ENCODE measurements at regions not wholly inside any gene's neighbourhood (a gene's known extent, or its start where the extent isn't known, plus 50 kb on each side); places are given as distances from the start of the nearest gene placed in this dataset.
A peak's percentile ranks its signal among the peaks of the same experiment; 100 is the strongest.

DNA sequence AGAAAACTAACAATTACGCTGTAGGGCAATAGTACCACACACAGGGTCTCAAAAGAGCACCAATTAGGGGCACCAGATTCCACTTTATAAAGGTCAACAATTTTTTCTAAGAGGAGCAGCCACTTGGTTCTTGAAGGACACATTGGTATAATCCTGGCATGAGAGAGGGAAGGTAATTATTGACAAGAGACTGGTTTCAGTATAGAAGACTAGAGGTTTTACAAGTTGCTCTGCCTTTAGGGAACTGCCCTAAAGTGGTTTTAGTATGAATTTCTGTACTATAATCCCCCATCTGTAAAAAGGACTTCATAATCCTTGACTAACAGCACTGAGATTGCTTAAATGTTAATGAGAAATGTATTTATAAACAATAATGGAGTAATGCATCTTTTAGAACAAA lies 648.5 kb upstream of the PTBP2 start:
- H3K9me3 ChIP-seq (ENCODE audit: severe bottlenecking) = no peaks in the 10 kb centered on the region
- peaks cover 23% of the 10 kb centered on the region for H3K4me1 ChIP-seq (ENCODE audit: insufficient read depth, poor library complexity, severe bottlenecking)
- ATAC-seq (ENCODE audit: low read depth) (no peak), DNase-seq (ENCODE audit: low spot score) (no peak)
- no peak overlapping the region for H3K27ac ChIP-seq (ENCODE audit: poor library complexity, severe bottlenecking)
- H3K27me3 ChIP-seq (ENCODE audit: insufficient read depth, poor library complexity, severe bottlenecking) = no peaks in the 10 kb centered on the region
- no peak overlapping the region for H3K4me3 ChIP-seq (ENCODE audit: severe bottlenecking)
- TF ChIP-seq, protein P1, sequence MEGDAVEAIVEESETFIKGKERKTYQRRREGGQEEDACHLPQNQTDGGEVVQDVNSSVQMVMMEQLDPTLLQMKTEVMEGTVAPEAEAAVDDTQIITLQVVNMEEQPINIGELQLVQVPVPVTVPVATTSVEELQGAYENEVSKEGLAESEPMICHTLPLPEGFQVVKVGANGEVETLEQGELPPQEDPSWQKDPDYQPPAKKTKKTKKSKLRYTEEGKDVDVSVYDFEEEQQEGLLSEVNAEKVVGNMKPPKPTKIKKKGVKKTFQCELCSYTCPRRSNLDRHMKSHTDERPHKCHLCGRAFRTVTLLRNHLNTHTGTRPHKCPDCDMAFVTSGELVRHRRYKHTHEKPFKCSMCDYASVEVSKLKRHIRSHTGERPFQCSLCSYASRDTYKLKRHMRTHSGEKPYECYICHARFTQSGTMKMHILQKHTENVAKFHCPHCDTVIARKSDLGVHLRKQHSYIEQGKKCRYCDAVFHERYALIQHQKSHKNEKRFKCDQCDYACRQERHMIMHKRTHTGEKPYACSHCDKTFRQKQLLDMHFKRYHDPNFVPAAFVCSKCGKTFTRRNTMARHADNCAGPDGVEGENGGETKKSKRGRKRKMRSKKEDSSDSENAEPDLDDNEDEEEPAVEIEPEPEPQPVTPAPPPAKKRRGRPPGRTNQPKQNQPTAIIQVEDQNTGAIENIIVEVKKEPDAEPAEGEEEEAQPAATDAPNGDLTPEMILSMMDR (IDR thresholded peaks at IDR 0.05; ENCODE audit: poor library complexity, severe bottlenecking) = no peak
- no peaks in the 10 kb centered on the region for H3K36me3 ChIP-seq (ENCODE audit: low read depth)

DNA sequence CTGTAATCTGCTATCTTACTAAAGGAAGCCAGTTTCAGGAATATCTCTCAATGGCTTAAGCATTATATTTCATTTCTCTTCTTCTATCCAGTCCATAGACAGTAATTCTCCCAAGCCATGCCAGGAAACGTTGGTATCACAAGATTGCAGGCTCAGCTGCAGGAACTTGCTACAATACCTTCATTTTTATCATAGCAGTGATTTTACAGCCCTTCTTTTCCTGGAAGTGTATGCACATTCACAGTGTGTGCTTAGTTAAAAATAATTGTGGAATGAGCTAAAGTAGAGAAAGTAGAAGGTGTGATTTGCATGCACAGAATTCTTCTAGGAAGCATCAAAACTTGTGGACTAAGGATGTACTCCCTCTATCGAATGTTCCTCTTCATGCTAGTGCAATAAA lies 647.2 kb upstream of the PTBP2 start:
- ATAC-seq (ENCODE audit: low read depth) (no peak), DNase-seq (ENCODE audit: low spot score) (no peak)
- Histone ChIP-seq H3K27me3 (ENCODE audit: insufficient read depth, poor library complexity, severe bottlenecking) (no peaks in the 10 kb centered on the region), H3K9me3 (ENCODE audit: severe bottlenecking) (no peaks in the 10 kb centered on the region), H3K4me1 (ENCODE audit: insufficient read depth, poor library complexity, severe bottlenecking) (peaks cover 23% of the 10 kb centered on the region), H3K4me3 (ENCODE audit: severe bottlenecking) (no peak overlapping the region), H3K36me3 (ENCODE audit: low read depth) (no peaks in the 10 kb centered on the region), H3K27ac (ENCODE audit: poor library complexity, severe bottlenecking) (no peak overlapping the region)
- TF ChIP-seq, protein P1 (IDR thresholded peaks at IDR 0.05; ENCODE audit: poor library complexity, severe bottlenecking) = no peak

DNA sequence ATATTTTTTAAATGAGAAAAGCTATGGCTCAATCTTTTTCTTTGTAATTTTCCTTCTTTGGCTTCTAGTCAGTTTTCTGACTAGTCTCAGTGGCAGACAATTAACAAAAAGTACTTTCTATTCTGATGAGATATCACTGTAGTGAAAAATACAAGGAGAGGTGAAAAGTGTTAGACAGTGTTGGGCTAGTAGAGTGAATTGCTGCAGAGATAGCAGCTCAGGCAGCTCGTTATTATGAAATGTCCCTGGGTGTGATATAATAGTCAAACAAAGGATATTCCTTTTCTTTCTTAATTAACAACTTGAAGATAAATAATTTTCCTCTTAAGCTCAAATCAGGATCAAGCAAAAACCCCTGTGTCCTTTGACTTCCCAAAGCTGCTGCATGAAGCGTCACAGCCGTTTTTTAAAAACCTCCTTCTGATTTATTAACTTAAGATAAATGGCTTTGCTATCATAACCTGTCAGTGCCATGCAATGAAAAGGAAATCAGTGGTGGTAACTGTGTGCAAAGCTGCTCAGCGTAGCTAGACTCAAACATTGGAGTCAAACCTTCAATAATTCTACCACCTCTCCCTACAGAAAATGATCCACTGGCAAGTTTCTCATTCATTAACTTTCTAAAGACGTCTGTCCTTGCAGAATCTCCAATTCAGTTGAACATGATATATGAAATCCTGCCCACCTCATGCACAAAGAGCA lies 646.6 kb upstream of the PTBP2 start:
- H3K9me3 ChIP-seq (ENCODE audit: severe bottlenecking) = no peaks in the 10 kb centered on the region
- peaks cover 23% of the 10 kb centered on the region for H3K4me1 ChIP-seq (ENCODE audit: insufficient read depth, poor library complexity, severe bottlenecking)
- no peak overlapping the region for H3K4me3 ChIP-seq (ENCODE audit: severe bottlenecking)
- H3K36me3 ChIP-seq (ENCODE audit: low read depth) = no peaks in the 10 kb centered on the region
- DNase-seq (ENCODE audit: low spot score) (no peak), ATAC-seq (ENCODE audit: low read depth) (no peak)
- H3K27me3 ChIP-seq (ENCODE audit: insufficient read depth, poor library complexity, severe bottlenecking) = no peaks in the 10 kb centered on the region
- TF ChIP-seq, protein P1 (IDR thresholded peaks at IDR 0.05; ENCODE audit: poor library complexity, severe bottlenecking) = no peak
- peak overlapping the region; percentile 60 for H3K27ac ChIP-seq (ENCODE audit: poor library complexity, severe bottlenecking)

DNA sequence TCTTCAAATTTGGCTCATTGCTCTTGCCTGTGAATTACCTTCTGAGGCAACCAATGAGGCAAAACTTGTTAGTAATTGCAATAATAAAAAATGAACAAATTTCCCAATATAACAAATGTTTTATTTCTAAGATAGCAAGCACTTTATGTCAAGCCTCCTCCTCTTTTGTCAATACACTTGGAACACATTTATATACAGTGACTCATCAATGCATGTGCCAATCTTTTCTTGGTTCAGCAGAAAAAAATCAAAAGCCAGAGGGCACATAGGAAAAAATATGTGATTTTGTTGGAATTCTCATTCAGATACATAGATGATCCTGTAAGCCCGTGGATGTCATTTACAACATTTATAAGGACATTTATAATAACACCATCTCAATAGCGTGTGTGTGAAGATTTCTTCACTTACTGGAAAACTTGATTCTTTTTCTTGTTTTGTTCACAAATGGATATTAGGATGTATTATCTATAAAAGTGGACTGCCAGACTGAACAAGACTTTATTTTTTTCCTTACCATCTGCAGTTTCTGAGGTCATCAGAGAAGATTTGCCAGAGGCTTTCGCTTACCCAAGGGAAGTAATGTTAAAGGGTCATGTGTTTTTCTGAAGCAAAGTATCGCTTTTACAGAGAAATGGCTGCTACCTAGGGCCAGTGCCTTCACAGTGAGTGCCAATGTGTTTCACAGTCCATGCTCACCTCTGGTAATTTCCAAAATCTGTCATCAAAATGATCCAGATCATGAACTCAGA lies 645.7 kb upstream of the PTBP2 start:
- H3K27me3 ChIP-seq (ENCODE audit: insufficient read depth, poor library complexity, severe bottlenecking) = no peaks in the 10 kb centered on the region
- TF ChIP-seq, protein P1 (IDR thresholded peaks at IDR 0.05; ENCODE audit: poor library complexity, severe bottlenecking) = no peak
- ATAC-seq (ENCODE audit: low read depth) (peak; percentile 67), DNase-seq (ENCODE audit: low spot score) (no peak)
- no peak overlapping the region for H3K4me3 ChIP-seq (ENCODE audit: severe bottlenecking)
- H3K27ac ChIP-seq (ENCODE audit: poor library complexity, severe bottlenecking) = peak overlapping the region; percentile 60
- no peaks in the 10 kb centered on the region for H3K36me3 ChIP-seq (ENCODE audit: low read depth)
- peaks cover 23% of the 10 kb centered on the region for H3K4me1 ChIP-seq (ENCODE audit: insufficient read depth, poor library complexity, severe bottlenecking)
- no peaks in the 10 kb centered on the region for H3K9me3 ChIP-seq (ENCODE audit: severe bottlenecking)

DNA sequence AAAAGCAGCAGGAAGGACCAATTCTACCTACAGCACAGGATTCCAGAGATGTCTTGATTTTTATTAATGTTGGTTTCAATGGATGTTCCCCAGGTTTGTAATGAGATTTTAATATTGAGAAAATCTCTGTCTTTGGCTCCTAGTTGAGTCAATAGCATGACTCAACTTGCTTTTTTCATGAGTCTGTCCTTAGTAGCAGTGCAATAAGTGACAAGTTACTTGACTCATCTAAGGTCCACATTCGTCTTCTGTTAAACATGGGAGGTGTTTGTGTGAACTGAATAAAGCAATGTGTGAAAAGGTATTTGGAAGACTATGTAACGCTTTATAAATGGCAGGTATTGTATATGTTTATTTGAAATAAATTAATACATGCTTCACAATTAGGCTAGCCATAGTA lies 645.0 kb upstream of the PTBP2 start:
- no peaks in the 10 kb centered on the region for H3K27me3 ChIP-seq (ENCODE audit: insufficient read depth, poor library complexity, severe bottlenecking)
- peak overlapping the region; percentile 60 for H3K27ac ChIP-seq (ENCODE audit: poor library complexity, severe bottlenecking)
- H3K9me3 ChIP-seq (ENCODE audit: severe bottlenecking) = no peaks in the 10 kb centered on the region
- no peak for DNase-seq (ENCODE audit: low spot score)
- H3K36me3 ChIP-seq (ENCODE audit: low read depth) = no peaks in the 10 kb centered on the region
- TF ChIP-seq, protein P1 (IDR thresholded peaks at IDR 0.05; ENCODE audit: poor library complexity, severe bottlenecking) = no peak
- peaks cover 23% of the 10 kb centered on the region for H3K4me1 ChIP-seq (ENCODE audit: insufficient read depth, poor library complexity, severe bottlenecking)
- peak; percentile 90 for ATAC-seq (ENCODE audit: low read depth)
- no peak overlapping the region for H3K4me3 ChIP-seq (ENCODE audit: severe bottlenecking)
